ENCODE measurements at regions not wholly inside any gene's neighbourhood (a gene's known extent, or its start where the extent isn't known, plus 50 kb on each side); places are given as distances from the start of the nearest gene placed in this dataset.

GRCh38 chr5:172588380-172588779 is 52.7 kb upstream of the NEURL1B start:
- ATAC-seq, result no peak

GRCh38 chr5:172587061-172587405 is 54.0 kb upstream of the NEURL1B start:
- DNase-seq (ENCODE audit: low spot score), result no peak

More at GRCh38 chr5:172588380-172588779, 52.7 kb upstream of the NEURL1B start:
- no peak for DNase-seq (ENCODE audit: low spot score)

GRCh38 chr5:172586125-172587060 is 54.7 kb upstream of the NEURL1B start:
- ATAC-seq (no peak), DNase-seq (ENCODE audit: low spot score) (no peak)

More at GRCh38 chr5:172587061-172587405, 54.0 kb upstream of the NEURL1B start:
- ATAC-seq, result no peak

GRCh38 chr5:172585114-172585513 is 55.9 kb upstream of the NEURL1B start:
- DNase-seq (ENCODE audit: low spot score), result no peak
- no peak for ATAC-seq

- DNase-seq (ENCODE audit: low spot score), result no peak
- no peak for ATAC-seq
Measured at GRCh38 chr5:172584638-172585037, 56.4 kb upstream of the NEURL1B start.

GRCh38 chr5:172583931-172584511 is 57.0 kb upstream of the NEURL1B start:
- ATAC-seq (peak; percentile 77), DNase-seq (ENCODE audit: low spot score) (no peak)

- ATAC-seq, result no peak
- no peak for DNase-seq (ENCODE audit: low spot score)
Measured at GRCh38 chr5:172582940-172583339, 58.1 kb upstream of the NEURL1B start.

- ATAC-seq, result no peak
- no peak for DNase-seq (ENCODE audit: low spot score)
Measured at GRCh38 chr5:172581315-172581714, 59.7 kb upstream of the NEURL1B start.

- ATAC-seq (no peak), DNase-seq (ENCODE audit: low spot score) (no peak)
Measured at GRCh38 chr5:172579403-172579990, 61.6 kb upstream of the NEURL1B start.

- DNase-seq (ENCODE audit: low spot score), result no peak
- no peak for ATAC-seq
Measured at GRCh38 chr5:172577267-172577909, 63.7 kb upstream of the NEURL1B start.

GRCh38 chr5:172575816-172576545 is 65.1 kb upstream of the NEURL1B start:
- DNase-seq (ENCODE audit: low spot score), result no peak
- ATAC-seq, result no peak

GRCh38 chr5:172575416-172575815 is 65.6 kb upstream of the NEURL1B start:
- DNase-seq (ENCODE audit: low spot score) (no peak), ATAC-seq (no peak)

GRCh38 chr5:172574871-172575223 is 66.2 kb upstream of the NEURL1B start:
- ATAC-seq (no peak), DNase-seq (ENCODE audit: low spot score) (no peak)

- no peak for ATAC-seq
- DNase-seq (ENCODE audit: low spot score), result no peak
Measured at GRCh38 chr5:172573986-172574870, 66.8 kb upstream of the NEURL1B start.

GRCh38 chr5:172573120-172573882 is 67.8 kb upstream of the NEURL1B start:
- no peak for ATAC-seq
- DNase-seq (ENCODE audit: low spot score), result no peak

GRCh38 chr5:172572440-172572839 is 68.6 kb upstream of the NEURL1B start:
- ATAC-seq, result no peak
- no peak for DNase-seq (ENCODE audit: low spot score)

- ATAC-seq (no peak), DNase-seq (ENCODE audit: low spot score) (no peak)
Measured at GRCh38 chr5:172571892-172572291, 69.2 kb upstream of the NEURL1B start.

- no peak for DNase-seq (ENCODE audit: low spot score)
- no peak for ATAC-seq
Measured at GRCh38 chr5:172571413-172571812, 69.7 kb upstream of the NEURL1B start.
